Activated naive CD4-positive, alpha-beta T cell treated with anti-CD3 and anti-CD28 coated beads, Interleukin-2, amount 50 U/mL, for 24 hours (primary cell): ENCODE measurements at regions not wholly inside any gene's neighbourhood (a gene's known extent, or its start where the extent isn't known, plus 50 kb on each side); places are given as distances from the start of the nearest gene placed in this dataset.

Source experiments
- H3K27ac Mint-ChIP-seq: one replicate; pipeline ENCODE4 v1.8.0; 2021; ENCODE audit warnings: mild to moderate bottlenecking, mixed read lengths
- H3K27me3 Mint-ChIP-seq: one replicate; pipeline ENCODE4 v1.8.0; 2021; ENCODE audit warnings: mixed read lengths
- H3K36me3 Mint-ChIP-seq: one replicate; pipeline ENCODE4 v1.8.0; 2021; ENCODE audit warnings: mixed read lengths
- H3K4me1 Mint-ChIP-seq: one replicate; pipeline ENCODE4 v1.8.0; 2021; ENCODE audit warnings: mixed read lengths
- H3K4me3 Mint-ChIP-seq: one replicate; pipeline ENCODE4 v1.8.0; 2021; ENCODE audit warnings: mild to moderate bottlenecking, mixed read lengths
- H3K9me3 Mint-ChIP-seq: one replicate; pipeline ENCODE4 v1.8.0; 2021; ENCODE audit warnings: mixed read lengths

DNA sequence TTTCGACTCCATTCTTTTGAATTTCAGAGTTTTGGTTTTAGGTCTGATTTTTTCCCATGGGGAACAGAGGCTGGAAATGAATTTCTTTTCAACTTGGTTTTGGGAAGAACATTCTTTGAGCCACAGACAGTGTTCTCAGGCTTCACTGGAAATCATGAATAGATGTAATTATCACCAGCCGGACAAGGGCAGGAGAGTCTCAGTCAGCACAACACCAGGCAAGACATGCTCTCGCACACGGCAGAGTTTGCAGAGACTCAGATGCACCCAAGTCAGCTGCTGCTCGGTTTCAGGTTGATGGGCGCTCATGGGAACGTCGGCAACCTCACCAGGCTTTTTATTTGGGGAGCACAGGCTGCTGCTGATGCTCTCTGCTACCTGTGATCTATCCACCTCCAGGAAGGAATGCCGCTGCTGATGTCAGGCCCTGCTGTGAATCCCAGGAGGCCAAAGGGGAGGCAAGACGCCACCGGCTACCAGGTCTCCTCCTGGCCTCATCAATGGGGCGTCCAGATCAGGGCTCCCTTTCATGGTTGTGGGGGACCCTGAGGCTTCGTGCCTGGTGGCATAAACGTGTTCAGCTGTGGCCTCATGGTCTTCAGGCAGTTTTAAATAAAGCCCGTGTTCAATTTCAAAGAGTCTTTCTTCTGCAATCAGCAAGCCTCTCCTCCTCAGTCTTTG, 332.3 kb upstream of the IRX4 start:
- Mint-ChIP-seq H3K36me3 (no peaks in the 10 kb centered on the region), H3K4me3 (no peak overlapping the region), H3K9me3 (no peaks in the 10 kb centered on the region), H3K27ac (no peak overlapping the region), H3K27me3 (no peaks in the 10 kb centered on the region), H3K4me1 (no peaks in the 10 kb centered on the region)

DNA sequence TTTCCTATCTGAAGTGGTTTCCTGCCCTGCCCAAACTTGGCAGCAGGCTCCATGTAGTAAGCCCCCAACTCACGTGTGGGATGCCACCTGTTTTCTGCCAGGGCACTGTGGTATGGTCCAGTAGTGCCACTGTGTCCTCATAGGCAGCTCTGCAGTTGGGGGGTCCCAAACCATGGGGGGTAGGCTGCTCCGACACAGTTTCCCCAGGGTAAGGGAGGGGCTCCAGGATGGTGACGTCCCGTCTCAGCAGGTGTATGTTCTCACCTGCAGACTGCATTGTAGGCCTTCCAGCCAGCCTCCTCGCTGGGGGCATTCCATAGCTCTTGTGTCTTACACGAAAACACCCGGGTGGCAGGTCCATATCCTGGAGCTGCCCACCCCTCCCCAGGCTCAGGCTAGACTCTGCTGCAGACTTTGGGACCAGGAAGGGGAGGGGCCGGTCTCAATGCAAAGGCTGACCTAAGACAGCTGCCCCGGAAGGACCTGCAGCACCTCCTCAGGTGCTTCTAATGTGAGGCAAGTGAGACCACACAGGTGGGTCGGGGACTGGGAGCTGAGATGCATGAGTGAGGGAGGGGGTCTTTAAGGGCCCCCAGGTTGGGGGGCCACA, 330.5 kb upstream of the IRX4 start:
- Mint-ChIP-seq H3K36me3 (no peaks in the 10 kb centered on the region), H3K27me3 (peaks cover 1% of the 10 kb centered on the region), H3K4me3 (no peak overlapping the region), H3K9me3 (no peaks in the 10 kb centered on the region), H3K4me1 (no peaks in the 10 kb centered on the region), H3K27ac (no peak overlapping the region)

DNA sequence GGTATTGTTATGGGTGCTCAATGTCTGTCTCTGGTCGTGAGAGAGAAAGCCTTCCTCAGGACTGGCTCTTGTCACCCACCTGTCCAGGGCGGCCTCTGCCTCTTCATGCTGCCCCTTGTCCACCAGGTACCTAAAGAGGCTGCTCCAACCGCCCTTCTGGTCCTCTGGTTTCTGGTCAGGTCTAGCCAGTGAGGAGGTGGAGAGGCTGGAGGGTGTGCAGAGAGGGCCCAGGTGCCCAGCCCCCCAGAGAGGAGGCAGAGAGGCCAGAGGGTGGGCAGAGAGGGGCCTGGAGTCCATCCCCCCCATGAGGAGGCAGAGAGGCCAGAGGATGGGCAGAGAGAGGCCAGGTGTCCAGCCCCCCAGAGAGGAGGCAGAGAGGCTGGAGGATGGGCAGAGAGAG, 329.8 kb upstream of the IRX4 start:
- Mint-ChIP-seq H3K4me3 (no peak overlapping the region), H3K9me3 (no peaks in the 10 kb centered on the region), H3K4me1 (no peaks in the 10 kb centered on the region), H3K27ac (no peak overlapping the region), H3K36me3 (no peaks in the 10 kb centered on the region), H3K27me3 (peaks cover 3% of the 10 kb centered on the region)

DNA sequence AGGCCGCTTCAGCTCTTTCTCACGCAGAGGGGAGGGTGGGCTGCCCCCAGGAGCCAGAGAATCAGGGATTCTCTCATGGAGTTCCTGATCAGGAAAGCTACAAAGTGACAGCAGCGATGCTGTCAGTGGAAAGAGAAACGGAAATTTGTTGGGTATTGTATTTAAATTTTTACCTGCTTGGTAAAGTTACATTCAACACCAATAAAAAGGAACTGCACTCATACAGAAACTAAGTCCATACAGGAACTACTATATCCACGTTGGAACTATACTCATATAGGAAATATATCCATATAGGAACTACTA, 325.5 kb upstream of the IRX4 start:
- no peaks in the 10 kb centered on the region for H3K36me3 Mint-ChIP-seq
- H3K27ac Mint-ChIP-seq = no peak overlapping the region
- no peak overlapping the region for H3K4me3 Mint-ChIP-seq
- H3K4me1 Mint-ChIP-seq = no peaks in the 10 kb centered on the region
- no peaks in the 10 kb centered on the region for H3K9me3 Mint-ChIP-seq
- peaks cover 5% of the 10 kb centered on the region for H3K27me3 Mint-ChIP-seq

DNA sequence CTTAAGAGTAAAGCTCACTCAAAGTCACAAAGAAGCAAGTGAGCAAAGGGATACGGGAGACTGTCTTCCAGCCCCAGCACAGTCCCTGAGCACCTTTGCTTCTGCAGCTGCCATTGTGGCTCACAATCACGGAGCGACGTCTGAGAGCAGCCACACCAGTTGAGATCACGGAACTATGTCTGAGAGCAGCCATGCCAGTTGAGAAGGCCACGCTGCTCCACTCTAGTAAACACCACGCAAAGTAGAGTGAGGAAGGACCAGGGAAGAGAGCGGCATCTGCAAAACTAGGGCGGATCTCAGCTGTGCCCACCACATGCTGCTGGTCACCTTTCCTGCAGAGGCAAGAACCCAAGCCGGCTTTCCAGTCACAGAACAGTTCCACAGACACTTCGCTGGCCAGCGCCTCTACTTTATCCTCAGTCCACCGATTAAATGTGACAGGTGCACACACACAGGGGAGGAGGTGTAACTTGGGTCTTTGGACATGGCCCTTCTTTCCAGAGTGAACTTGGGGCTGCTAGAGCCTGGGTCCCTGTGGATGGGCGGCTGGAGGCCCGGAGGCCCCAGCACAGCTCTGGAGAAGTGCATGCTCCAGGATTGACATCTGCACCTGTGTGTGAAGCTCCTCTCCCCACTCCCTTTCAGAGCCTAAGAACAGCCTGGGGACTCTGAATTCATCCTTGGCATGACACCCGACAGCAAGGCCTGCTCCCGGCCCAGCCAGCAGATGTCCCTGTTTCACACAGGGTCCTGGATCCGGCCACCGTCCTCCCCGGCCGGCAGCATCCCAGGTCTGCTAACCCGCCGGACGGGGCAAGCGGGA, 324.9 kb upstream of the IRX4 start:
- no peak overlapping the region for H3K4me3 Mint-ChIP-seq
- no peaks in the 10 kb centered on the region for H3K4me1 Mint-ChIP-seq
- H3K36me3 Mint-ChIP-seq = no peaks in the 10 kb centered on the region
- peaks cover 5% of the 10 kb centered on the region for H3K27me3 Mint-ChIP-seq
- H3K9me3 Mint-ChIP-seq = no peaks in the 10 kb centered on the region
- no peak overlapping the region for H3K27ac Mint-ChIP-seq

DNA sequence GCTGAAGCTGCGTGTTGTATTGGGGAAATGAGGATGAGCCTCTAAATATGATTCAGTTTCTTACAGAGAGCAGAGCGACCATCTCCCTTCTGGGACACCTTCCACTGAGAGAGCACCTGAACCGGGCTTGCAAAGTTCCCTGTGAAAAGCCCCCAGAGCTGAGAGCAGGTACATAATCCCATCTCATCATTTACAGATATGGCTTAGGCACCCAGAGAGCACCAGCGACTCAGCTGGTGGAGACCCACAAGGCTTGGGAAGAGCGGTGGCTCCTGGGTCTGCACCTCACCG, 324.3 kb upstream of the IRX4 start:
- H3K36me3 Mint-ChIP-seq = no peaks in the 10 kb centered on the region
- no peaks in the 10 kb centered on the region for H3K9me3 Mint-ChIP-seq
- H3K4me3 Mint-ChIP-seq = no peak overlapping the region
- no peaks in the 10 kb centered on the region for H3K4me1 Mint-ChIP-seq
- H3K27me3 Mint-ChIP-seq = peaks cover 5% of the 10 kb centered on the region
- H3K27ac Mint-ChIP-seq = no peak overlapping the region

DNA sequence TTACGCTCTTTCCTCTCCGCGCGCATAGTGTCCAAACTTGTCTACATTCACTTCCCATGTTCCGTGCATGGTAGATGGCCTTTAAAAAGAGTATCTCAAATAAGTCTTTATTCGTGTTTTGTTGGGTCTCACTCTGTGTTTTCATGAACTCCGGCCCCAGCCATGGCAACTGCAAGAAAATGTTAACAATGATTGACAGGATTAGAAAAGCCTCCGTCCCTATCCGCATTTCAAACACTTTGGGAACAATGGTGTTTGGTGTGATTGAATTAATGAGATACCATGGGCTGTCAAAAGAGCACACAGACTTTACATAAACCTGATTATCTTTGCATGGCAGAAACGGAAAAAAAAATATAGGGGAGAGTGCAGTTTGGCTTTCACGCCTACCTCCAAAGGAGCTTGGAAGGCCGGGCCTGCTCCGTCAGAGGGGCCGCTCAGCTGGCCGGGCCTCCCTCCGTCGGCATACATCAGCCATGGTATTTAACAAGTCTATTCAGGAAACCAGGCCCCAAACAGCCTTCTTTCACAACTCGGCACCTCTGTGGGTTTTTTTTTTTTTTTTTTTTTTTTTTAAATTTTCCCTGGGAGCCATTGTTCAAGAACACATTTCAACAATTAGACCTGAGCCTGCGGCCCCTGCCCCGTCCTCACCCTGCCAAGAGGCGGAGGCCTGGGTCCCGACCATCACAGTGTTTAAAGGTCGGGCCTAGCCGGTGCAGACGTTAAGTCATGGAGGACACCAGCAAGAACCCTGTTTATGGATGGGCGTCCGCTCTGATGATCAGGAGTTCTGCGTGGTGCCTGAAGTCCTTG, 323.8 kb upstream of the IRX4 start:
- no peaks in the 10 kb centered on the region for H3K4me1 Mint-ChIP-seq
- peaks cover 5% of the 10 kb centered on the region for H3K27me3 Mint-ChIP-seq
- H3K9me3 Mint-ChIP-seq = no peaks in the 10 kb centered on the region
- no peak overlapping the region for H3K4me3 Mint-ChIP-seq
- H3K36me3 Mint-ChIP-seq = no peaks in the 10 kb centered on the region
- no peak overlapping the region for H3K27ac Mint-ChIP-seq

DNA sequence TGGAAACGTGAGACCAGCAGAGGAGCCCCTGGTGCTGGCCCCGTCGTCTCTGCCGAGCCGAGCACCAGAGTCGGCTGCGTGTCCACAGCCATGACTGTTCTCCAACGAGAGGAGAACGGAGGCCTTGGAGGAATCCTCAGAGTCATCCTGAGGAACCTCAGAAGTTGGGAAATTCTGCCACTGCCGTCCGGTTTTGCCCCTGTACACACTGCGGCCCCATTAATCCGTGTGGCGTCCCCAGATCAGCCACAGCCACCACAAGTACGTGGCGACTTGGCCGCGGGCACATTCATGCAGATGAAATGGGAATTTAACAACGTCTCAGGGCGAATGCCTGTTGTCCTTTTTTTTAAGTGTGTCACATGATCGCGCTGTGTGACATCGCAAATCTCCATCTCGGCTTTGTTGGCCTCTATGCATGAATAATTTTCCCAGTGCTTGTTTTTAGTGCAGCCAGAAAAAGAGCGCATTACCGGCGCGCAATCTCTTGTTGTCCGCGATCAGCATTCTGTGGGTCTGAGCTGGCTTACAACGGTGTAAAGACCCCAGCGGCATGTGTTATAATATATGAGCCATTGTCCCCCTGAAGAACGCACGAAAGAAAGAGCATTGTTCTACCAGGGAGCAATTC, 323.0 kb upstream of the IRX4 start:
- Mint-ChIP-seq H3K27me3 (peaks cover 5% of the 10 kb centered on the region), H3K4me1 (no peaks in the 10 kb centered on the region), H3K4me3 (no peak overlapping the region), H3K9me3 (no peaks in the 10 kb centered on the region), H3K27ac (no peak overlapping the region), H3K36me3 (no peaks in the 10 kb centered on the region)

DNA sequence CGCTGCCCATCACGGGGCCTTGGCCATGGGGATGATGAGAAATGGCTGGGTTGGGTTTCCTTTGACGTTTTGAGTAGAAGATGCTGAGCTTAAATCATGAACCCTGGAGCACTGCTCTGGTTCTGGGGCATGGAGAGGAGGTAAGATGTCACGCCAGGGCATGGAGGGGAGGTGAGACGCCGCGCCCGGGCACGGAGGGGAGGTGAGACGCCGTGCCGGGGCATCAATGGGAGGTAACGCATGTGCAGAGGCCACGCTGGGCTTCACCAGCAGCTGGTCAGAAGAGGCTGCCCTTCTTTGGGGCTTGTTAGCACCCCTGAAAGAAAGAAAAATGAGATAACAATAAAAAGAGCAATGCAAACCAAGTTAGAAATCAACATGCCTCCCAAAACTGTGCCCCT, 322.5 kb upstream of the IRX4 start:
- Mint-ChIP-seq H3K27ac (no peak overlapping the region), H3K27me3 (peaks cover 5% of the 10 kb centered on the region), H3K4me1 (no peaks in the 10 kb centered on the region), H3K4me3 (no peak overlapping the region), H3K36me3 (no peaks in the 10 kb centered on the region), H3K9me3 (no peaks in the 10 kb centered on the region)

DNA sequence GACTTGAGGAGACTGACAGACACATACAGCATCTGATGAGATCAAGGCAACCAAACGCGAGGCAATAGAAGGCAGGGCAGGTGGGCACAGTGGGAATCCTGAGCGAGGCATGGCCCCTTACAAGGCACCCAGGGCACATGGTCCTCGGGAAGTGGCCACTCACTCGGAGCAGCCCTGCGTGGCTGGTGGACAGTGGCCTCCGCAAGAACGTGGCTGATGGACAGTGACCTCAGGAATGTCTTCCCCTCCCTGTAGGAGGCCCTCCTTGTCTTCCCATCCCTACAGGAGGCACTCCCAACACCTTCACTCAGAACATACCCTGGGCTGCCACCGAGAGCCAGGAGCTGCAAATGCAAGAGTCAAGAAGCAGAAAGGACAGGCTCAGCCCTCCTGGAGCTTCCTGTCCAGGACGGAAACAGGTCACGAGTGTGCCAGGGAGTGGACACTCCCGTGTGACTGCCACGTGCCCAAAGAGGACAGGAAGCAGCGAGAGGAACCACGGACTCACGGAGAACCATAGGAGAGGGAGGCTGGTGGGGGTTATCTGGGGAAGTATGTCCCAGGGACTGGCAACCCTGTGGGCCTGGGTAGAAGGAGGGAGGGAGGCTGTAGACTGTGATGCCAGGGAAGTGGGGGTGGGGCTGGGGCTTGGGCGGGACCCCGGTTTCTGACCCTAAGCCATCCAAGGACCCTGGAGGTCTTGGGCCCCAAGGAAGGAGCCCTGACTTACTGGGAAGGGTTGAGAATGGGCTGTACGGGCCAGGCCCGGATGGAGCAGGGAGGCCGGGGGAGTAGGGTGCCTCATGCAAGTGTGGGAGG, 321.9 kb upstream of the IRX4 start:
- H3K27me3 Mint-ChIP-seq = peaks cover 6% of the 10 kb centered on the region
- H3K4me1 Mint-ChIP-seq = no peaks in the 10 kb centered on the region
- H3K4me3 Mint-ChIP-seq = no peak overlapping the region
- no peaks in the 10 kb centered on the region for H3K9me3 Mint-ChIP-seq
- no peaks in the 10 kb centered on the region for H3K36me3 Mint-ChIP-seq
- H3K27ac Mint-ChIP-seq = no peak overlapping the region

DNA sequence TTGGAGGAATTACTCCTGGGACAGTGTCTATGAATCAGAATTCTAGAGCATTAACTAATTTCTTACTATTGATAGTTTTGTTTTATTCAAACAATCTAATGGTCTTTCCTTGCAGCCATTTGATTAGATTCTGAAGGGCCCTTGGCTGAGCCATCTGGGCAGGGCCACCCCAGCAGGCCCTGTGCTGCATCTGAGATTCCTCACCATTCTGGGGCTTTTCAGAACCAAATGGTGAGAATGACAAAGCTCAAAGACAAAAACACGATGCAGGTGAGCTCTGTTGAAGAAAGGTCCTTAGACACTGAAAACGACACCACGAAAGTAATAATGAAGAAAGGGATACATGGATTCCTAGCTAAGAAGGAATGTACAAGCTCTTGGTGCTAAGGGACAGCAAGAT, 321.0 kb upstream of the IRX4 start:
- H3K36me3 Mint-ChIP-seq = no peaks in the 10 kb centered on the region
- no peak overlapping the region for H3K27ac Mint-ChIP-seq
- H3K4me1 Mint-ChIP-seq = no peaks in the 10 kb centered on the region
- H3K4me3 Mint-ChIP-seq = no peak overlapping the region
- H3K9me3 Mint-ChIP-seq = no peaks in the 10 kb centered on the region
- H3K27me3 Mint-ChIP-seq = peaks cover 6% of the 10 kb centered on the region

DNA sequence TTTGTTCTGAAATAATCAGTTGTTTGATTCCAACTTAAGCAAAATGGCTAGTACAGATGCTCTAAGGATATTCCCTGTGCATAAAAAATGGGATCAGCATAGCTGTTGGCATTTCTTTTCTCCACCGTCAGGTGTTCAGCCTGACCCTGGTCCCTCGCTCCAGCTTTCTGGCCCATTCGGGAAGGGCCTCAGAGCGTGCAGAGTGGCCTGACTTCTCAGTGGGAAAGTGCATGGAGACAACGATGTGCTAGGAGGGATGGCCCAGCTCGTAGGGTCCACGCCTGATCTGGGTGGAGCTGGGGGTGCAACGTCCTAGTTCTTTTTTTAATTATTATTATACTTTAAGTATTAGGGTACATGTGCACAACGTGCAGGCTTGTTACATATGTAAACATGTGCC, 319.1 kb upstream of the IRX4 start:
- Mint-ChIP-seq H3K27ac (no peak overlapping the region), H3K36me3 (no peaks in the 10 kb centered on the region), H3K9me3 (no peaks in the 10 kb centered on the region), H3K27me3 (peaks cover 8% of the 10 kb centered on the region), H3K4me1 (no peaks in the 10 kb centered on the region), H3K4me3 (no peak overlapping the region)

DNA sequence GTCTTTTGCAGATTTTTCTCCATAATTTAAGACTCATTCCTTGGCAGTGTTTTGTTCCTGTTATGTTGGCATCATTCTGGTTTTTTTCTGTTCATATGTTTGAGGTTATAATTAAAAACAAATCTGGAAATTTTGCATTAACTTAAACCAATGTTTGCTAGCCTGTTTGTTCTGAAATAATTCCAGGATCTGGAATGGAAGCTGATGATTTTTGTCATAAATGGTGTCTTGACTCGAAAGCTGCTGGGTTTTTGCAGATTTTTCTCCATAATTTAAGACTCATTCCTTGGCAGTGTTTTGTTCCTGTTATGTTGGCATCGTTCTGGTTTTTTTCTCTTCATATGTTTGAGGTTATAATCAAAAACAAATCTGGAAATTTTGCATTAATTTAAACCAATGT, 318.7 kb upstream of the IRX4 start:
- no peaks in the 10 kb centered on the region for H3K9me3 Mint-ChIP-seq
- no peaks in the 10 kb centered on the region for H3K4me1 Mint-ChIP-seq
- no peak overlapping the region for H3K4me3 Mint-ChIP-seq
- no peaks in the 10 kb centered on the region for H3K36me3 Mint-ChIP-seq
- H3K27ac Mint-ChIP-seq = no peak overlapping the region
- peaks cover 8% of the 10 kb centered on the region for H3K27me3 Mint-ChIP-seq

DNA sequence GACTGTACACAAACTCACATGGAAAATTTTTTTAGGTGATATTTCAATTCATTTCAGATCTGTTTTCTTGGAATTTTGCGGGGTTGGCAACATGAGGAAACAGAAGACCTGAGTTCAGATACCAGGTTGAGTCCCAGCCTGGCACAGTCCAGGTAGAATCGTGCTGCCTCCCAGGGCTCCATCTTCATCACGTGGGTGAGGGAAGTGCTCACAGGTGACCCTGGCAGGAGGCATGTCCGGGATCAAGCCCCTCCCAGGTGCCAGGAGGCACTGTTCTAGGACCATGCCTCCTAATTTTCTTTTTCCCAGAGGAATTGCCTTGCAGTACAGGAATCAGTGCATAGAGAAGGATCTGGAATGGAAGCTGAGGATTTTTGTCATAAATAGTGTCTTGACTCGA, 318.3 kb upstream of the IRX4 start:
- H3K36me3 Mint-ChIP-seq = no peaks in the 10 kb centered on the region
- no peak overlapping the region for H3K4me3 Mint-ChIP-seq
- H3K27me3 Mint-ChIP-seq = peaks cover 8% of the 10 kb centered on the region
- H3K9me3 Mint-ChIP-seq = no peaks in the 10 kb centered on the region
- H3K27ac Mint-ChIP-seq = no peak overlapping the region
- H3K4me1 Mint-ChIP-seq = no peaks in the 10 kb centered on the region
